GM12872 (cell line): ENCODE measurements at regions not wholly inside any gene's neighbourhood (a gene's known extent, or its start where the extent isn't known, plus 50 kb on each side); places are given as distances from the start of the nearest gene placed in this dataset.

ENCODE experiments used
- TF ChIP-seq, protein P1 (sequence below): IDR thresholded peaks from 3 replicates; pipeline ENCODE4 v1.5.1; 2011; ENCODE audit warnings: low read depth, mild to moderate bottlenecking, low read length, moderate library complexity; ENCODE audit not compliant: insufficient read depth

DNA sequence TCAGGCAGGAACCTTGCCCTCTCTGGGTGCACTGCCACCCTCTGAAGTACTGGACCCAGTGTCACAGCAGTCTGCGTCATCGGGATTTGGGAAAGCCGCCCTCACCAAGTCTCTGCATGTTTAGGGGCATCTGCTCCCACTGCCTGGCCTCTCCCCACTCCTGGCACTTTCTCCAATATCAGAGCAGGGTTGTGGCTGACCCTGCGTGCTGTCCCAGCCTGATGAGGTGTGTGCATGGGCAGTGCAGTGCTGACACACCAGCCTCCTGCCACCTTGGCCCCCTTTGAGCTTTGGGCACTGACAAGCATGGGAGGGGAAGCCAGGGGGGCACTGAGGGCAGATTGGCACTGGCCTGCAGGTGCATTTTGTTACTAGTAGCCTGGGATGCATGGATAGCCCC is 652.5 kb downstream of the GABRG1 start:
- TF ChIP-seq, protein P1, sequence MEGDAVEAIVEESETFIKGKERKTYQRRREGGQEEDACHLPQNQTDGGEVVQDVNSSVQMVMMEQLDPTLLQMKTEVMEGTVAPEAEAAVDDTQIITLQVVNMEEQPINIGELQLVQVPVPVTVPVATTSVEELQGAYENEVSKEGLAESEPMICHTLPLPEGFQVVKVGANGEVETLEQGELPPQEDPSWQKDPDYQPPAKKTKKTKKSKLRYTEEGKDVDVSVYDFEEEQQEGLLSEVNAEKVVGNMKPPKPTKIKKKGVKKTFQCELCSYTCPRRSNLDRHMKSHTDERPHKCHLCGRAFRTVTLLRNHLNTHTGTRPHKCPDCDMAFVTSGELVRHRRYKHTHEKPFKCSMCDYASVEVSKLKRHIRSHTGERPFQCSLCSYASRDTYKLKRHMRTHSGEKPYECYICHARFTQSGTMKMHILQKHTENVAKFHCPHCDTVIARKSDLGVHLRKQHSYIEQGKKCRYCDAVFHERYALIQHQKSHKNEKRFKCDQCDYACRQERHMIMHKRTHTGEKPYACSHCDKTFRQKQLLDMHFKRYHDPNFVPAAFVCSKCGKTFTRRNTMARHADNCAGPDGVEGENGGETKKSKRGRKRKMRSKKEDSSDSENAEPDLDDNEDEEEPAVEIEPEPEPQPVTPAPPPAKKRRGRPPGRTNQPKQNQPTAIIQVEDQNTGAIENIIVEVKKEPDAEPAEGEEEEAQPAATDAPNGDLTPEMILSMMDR: no peak

DNA sequence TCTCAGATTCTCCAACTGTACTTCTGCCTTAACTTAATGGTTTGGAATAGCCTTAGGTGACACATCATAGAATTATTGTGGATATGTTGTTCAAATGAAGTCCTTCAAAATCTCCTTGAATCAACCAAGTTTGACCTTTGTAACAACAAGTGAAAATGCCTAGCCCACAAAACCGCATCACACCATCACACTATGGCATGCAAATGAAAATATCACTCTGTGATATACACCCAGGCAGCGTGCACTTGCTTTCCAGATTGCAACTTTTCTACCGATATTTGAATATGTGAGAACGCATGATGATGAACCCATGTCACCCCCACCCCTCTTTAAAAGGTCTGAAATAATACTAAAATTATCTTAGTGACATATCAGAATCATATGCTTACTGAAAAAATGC is 656.7 kb downstream of the GABRG1 start:
- TF ChIP-seq, protein P1: no peak

DNA sequence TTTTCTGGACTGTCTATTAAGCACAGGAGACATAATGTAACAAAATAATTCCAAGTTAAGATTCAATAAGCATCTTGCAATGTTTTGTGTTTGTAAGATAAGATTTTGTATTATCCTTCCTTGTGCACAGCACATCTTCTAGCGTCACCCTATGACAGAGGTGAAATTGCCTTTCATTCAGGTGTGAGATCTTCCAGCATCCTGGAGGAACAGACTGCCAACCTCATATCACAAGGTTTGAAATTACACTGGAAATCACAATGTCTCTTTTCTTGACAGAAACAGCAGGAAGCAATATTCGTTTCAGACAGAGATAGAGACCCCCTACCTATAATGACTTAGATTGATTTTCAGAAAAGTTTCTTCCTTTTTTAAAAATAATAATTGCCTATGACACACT is 668.6 kb downstream of the GABRG1 start:
- TF ChIP-seq, protein P1: no peak

DNA sequence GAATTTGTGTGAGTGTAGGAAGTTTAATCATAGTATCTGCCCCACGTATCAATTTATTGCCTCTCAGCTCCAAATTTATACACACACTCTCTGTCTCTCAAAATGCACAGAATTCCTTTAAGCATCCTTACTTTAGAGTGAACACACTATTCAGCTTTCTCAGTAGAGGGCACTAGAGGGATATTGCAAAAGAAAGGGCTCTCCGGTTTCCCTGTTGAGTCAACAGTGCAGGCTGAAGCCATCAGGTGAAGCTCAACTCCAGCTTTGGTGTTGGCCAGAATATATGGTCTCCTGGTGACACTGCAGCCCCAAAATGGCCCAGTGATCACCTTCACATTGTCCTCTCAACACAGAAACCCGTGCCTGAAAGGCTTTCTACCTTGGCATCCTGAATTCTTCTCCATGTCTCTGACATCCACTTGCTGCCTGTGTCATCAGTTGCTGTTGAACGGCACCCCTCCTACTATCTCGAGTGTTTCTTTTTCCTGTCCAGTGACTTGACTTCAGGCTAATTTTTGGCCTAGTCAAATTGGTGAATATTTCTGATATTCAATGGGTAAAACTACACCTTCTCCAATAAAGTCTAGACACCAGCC is 670.5 kb downstream of the GABRG1 start:
- TF ChIP-seq, protein P1: peak; percentile 45; the same call in 2 of the 3 replicates

DNA sequence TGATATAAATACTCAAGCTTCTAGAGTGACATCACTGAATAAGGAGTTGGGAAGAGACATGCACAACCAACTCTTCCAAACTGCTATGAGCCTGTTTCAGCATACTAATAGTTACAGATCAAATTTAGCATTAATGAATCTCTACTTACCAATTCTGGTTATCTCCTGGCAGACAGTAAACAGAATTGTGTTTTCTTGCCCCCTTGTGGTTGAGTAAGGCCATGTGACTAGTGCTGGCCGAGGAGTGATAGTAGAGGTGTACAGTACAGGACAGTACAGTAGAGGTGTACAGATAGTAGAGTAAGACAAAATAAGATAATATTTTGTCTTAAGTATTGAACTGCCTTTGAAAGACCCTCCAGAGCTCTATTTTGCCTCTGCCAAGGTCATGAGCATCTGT is 681.4 kb downstream of the GABRG1 start:
- TF ChIP-seq, protein P1: peak; percentile 32; the same call in 2 of the 3 replicates

DNA sequence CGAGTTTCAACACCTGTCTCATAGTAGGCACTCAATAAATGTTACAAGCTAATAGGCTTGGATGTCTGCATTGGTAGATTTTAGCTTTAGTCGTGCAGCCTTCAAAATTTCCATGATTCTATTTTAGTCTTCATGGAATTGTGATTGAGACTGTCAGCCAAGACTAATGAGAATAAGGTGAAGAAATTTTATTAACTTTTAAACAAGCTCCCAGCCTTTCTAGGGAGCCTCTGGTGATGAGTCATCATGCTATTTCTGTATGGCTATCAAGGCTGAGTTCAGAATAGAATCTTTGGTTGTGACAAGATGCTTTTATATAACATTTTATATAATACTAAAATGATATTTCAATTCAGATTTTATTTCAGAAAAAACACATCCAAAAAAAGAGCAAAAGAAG is 685.8 kb downstream of the GABRG1 start:
- TF ChIP-seq, protein P1: no peak

DNA sequence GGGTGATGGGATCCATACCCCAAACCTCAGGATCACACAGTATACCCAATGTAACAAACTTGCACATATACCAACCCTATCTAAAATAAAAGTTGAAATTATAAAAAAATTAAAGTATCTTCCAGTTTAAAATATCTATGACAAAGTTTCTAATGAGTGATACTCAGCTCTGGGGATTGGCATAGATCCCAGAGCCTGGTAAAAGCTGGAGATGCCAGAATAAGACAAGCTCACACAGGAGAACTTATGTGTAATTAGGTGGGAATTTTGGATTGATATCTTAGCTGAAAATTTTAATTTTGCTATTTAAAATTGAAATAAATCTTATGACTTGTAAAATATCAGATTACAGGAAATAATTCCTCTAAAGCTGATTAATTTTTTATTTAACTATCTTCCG is 686.5 kb downstream of the GABRG1 start:
- TF ChIP-seq, protein P1: no peak
